K562 (cell line): ENCODE measurements at regions not wholly inside any gene's neighbourhood (a gene's known extent, or its start where the extent isn't known, plus 50 kb on each side); places are given as distances from the start of the nearest gene placed in this dataset.

Experiments used
- ATAC-seq: fragments of 200-7000 bp; cut with Tn5 transposase; 3 replicates; pipeline ENCODE4 v1.9.1; 2020; ENCODE audit warnings: moderate library complexity
- BruUV-seq: library from RNA; stranded (reverse); fragments of 400-500 nt; replicated peaks from 2 replicates; lab custom pipeline; 2021; lab: Mats Ljungman, UMichigan
- CTCF ChIA-PET: fragments of 300-600 bp; formaldehyde crosslinking; extraction: SDS; loops from one replicate; lab custom pipeline; 2021; ENCODE audit warnings: low intra/inter-chr PET ratio; lab: Yijun Ruan, JAX
- POLR2A ChIA-PET: fragments of 300-600, 350-650 bp; sonication (Branson Sonifier 250); formaldehyde crosslinking; extraction: SDS; loops from one replicate; lab custom pipeline; 2021; ENCODE audit warnings: antibody characterized with exemption, inconsistent platforms; lab: Yijun Ruan, JAX
- DNase-seq, 4 experiments: peaks; one replicate each; pipeline versions ENCODE4 v3.0.0 to v3.0.0-alpha.2; 2011 to 2018; ENCODE audit warnings: low spot score in 3 of 4, mixed read lengths in 3 of 4; ENCODE audit errors: extremely low read depth in 1 of 4
- FAIRE-seq: peaks from 2 replicates; lab custom pipeline; 2011; peaks lifted over from hg19 to GRCh38; lab: Jason Lieb, UNC
- H2AFZ ChIP-seq: 2 replicates; pipeline ENCODE4 v1.6.0; 2011; ENCODE audit warnings: low read depth, low read length, control low read depth, inconsistent platforms
- H3K27ac ChIP-seq: fragments of 200-600 bp; 3 replicates; pipeline ENCODE4 v1.8.0; 2011; ENCODE audit warnings: low read depth, mild to moderate bottlenecking, control low read depth, inconsistent platforms, low read length, moderate library complexity, mixed read lengths; ENCODE audit errors: extremely low read depth
- H3K27me3 ChIP-seq, 2 experiments: fragments of 300-600 bp in 1 of 2; 2 replicates in 1 of 2; 3 replicates in 1 of 2; pipeline versions ENCODE4 v1.6.0 to v1.8.0; 2011; ENCODE audit warnings: inconsistent platforms in 2 of 2, low read length in 2 of 2, mild to moderate bottlenecking in 1 of 2, mixed read lengths in 1 of 2, moderate library complexity in 1 of 2; ENCODE audit not compliant: control insufficient read depth in 2 of 2, insufficient read depth in 2 of 2
- H3K36me3 ChIP-seq: fragments of 300-600 bp; 3 replicates; pipeline ENCODE4 v1.8.0; 2011; ENCODE audit warnings: mild to moderate bottlenecking, low read length, inconsistent platforms; ENCODE audit not compliant: control insufficient read depth, insufficient read depth
- H3K4me1 ChIP-seq, 2 experiments: fragments of 200-600 bp in 1 of 2; replicated peaks in 1 of 2; 2 replicates in 1 of 2; 3 replicates in 1 of 2; pipeline versions ENCODE4 v1.5.1 to v1.8.0; 2011; ENCODE audit warnings: inconsistent platforms in 2 of 2, low read length in 2 of 2, mild to moderate bottlenecking in 1 of 2, mixed read lengths in 1 of 2, moderate library complexity in 1 of 2; ENCODE audit not compliant: control insufficient read depth in 2 of 2, insufficient read depth in 2 of 2
- H3K4me2 ChIP-seq: 2 replicates; pipeline ENCODE4 v1.6.1; 2011; ENCODE audit warnings: low read length, control low read depth, inconsistent platforms, mixed read lengths; ENCODE audit not compliant: insufficient read depth
- H3K4me3 ChIP-seq: fragments of 200-600 bp; sonication (generic), shearing (Covaris generic); 2 replicates; pipeline ENCODE4 v1.5.1; 2016; ENCODE audit warnings: control low read depth, inconsistent platforms
- H3K79me2 ChIP-seq: fragments of 200-600 bp; 3 replicates; pipeline ENCODE4 v1.8.0; 2011; ENCODE audit warnings: low read length, inconsistent platforms; ENCODE audit not compliant: control insufficient read depth, insufficient read depth
- H3K9ac ChIP-seq, 2 experiments: 2 replicates each; pipeline versions ENCODE4 v1.6.0 to v1.6.1; 2011; ENCODE audit warnings: low read depth in 2 of 2, low read length in 2 of 2, control low read depth in 1 of 2, inconsistent platforms in 1 of 2, mild to moderate bottlenecking in 1 of 2, mixed read lengths in 1 of 2; ENCODE audit not compliant: insufficient read depth in 1 of 2
- H3K9me1 ChIP-seq: one replicate; pipeline ENCODE4 v1.6.0; 2011; ENCODE audit warnings: inconsistent platforms, mild to moderate bottlenecking, low read length, moderate library complexity; ENCODE audit not compliant: control insufficient read depth, insufficient read depth
- H3K9me3 ChIP-seq: replicated peaks from 2 replicates; pipeline ENCODE4 v1.5.1; 2011; ENCODE audit warnings: low read depth, low read length, inconsistent platforms; ENCODE audit not compliant: control insufficient read depth, insufficient read depth
- H4K20me1 ChIP-seq: replicated peaks from 2 replicates; pipeline ENCODE4 v1.6.1; 2011; ENCODE audit warnings: low read length, inconsistent platforms, mixed read lengths; ENCODE audit not compliant: control insufficient read depth, insufficient read depth
- BRD4 ChIP-seq: fragments of 200-600 bp; sonication (generic); IDR thresholded peaks from 2 replicates; pipeline ENCODE4 v1.6.1; 2017; ENCODE audit warnings: inconsistent platforms
- CBFB ChIP-seq: sonication (generic); formaldehyde crosslinking; IDR thresholded peaks from 2 replicates; pipeline ENCODE4 v1.4.0; 2020; ENCODE audit warnings: mild to moderate bottlenecking, missing genetic modification reagents
- DDX20 ChIP-seq: fragments of 450-650 bp; IDR thresholded peaks from 2 replicates; pipeline ENCODE4 v1.6.1; 2016; ENCODE audit warnings: missing genetic modification characterization, low read depth, mild to moderate bottlenecking, missing compliant biosample characterization, moderate library complexity
- DPF2 ChIP-seq: fragments of 450-650 bp; IDR thresholded peaks from 2 replicates; pipeline ENCODE4 v1.6.1; 2016
- FOXM1 ChIP-seq, 2 experiments: fragments of 450-650 bp in 1 of 2; sonication (generic) in 1 of 2; formaldehyde crosslinking in 1 of 2; IDR thresholded peaks; 2 replicates each; pipeline versions ENCODE4 v1.6.1 to v1.9.0; 2017 to 2022; ENCODE audit warnings: low read depth in 2 of 2, mild to moderate bottlenecking in 2 of 2, missing genetic modification reagents in 1 of 2, moderate library complexity in 1 of 2
- LEF1 ChIP-seq: fragments of 450-650 bp; IDR thresholded peaks from 2 replicates; pipeline ENCODE4 v1.6.1; 2016; ENCODE audit warnings: mild to moderate bottlenecking
- RBBP5 ChIP-seq: fragments of 200-600 bp; sonication (generic); IDR thresholded peaks from 2 replicates; pipeline ENCODE4 v1.6.1; 2012; ENCODE audit warnings: borderline replicate concordance, mild to moderate bottlenecking, low read length, control low read depth, inconsistent platforms; ENCODE audit not compliant: insufficient read depth, poor library complexity, severe bottlenecking
- SMAD3 ChIP-seq: fragments of 450-650 bp; formaldehyde crosslinking; conservative IDR thresholded peaks from 2 replicates; pipeline ENCODE4 v1.4.0; 2020; ENCODE audit warnings: mild to moderate bottlenecking
- WGBS: fragments of 100-300 bp; shearing (Covaris generic); methylation state at CpG from one replicate; pipeline ENCODE4 v1.1.6; 2016; ENCODE audit warnings: low coverage, mixed read lengths; ENCODE audit not compliant: insufficient coverage; ENCODE audit errors: missing lambda C conversion rate; 5-methylcytosine and 5-hydroxymethylcytosine counted together
- in situ Hi-C: fragments of 300-500 bp; cut with MboI; formaldehyde crosslinking; loops from 4 replicates; pipeline ENCODE4 v1.15.0; 2018; ENCODE audit warnings: inconsistent platforms, mixed read lengths
- intact Hi-C: fragments of 100-400 bp; cut with micrococcal nuclease; formaldehyde crosslinking; loops from 2 replicates; pipeline ENCODE4 v1.14.2; 2022
- TF ChIP-seq, protein P1 (sequence below), 3 experiments: IDR thresholded peaks in 2 of 3; conservative IDR thresholded peaks in 1 of 3; 2 replicates each; pipeline ENCODE4 v1.5.1; 2011 to 2012; ENCODE audit warnings: low read length in 3 of 3, mild to moderate bottlenecking in 3 of 3, control low read depth in 2 of 3, improper control_type of control experiment in 1 of 3, inconsistent platforms in 1 of 3, low read depth in 1 of 3, mixed read lengths in 1 of 3, moderate library complexity in 1 of 3; ENCODE audit not compliant: insufficient read depth in 2 of 3
- TF ChIP-seq, protein P2 (sequence below): fragments of 150-350 bp; IDR thresholded peaks from 2 replicates; pipeline ENCODE4 v1.6.1; 2014; ENCODE audit warnings: low read depth, mild to moderate bottlenecking, low read length, borderline replicate concordance
- TF ChIP-seq, protein P3 (sequence below): sonication (generic); formaldehyde crosslinking; IDR thresholded peaks from 2 replicates; pipeline ENCODE4 v1.8.0; 2022; ENCODE audit warnings: missing genetic modification reagents, mild to moderate bottlenecking, borderline replicate concordance
- TF ChIP-seq, protein P4 (sequence below): fragments of 250-450 bp; sonication (Bioruptor Pico); IDR thresholded peaks from 2 replicates; pipeline ENCODE4 v1.4.0; 2020; ENCODE audit warnings: mild to moderate bottlenecking

DNA sequence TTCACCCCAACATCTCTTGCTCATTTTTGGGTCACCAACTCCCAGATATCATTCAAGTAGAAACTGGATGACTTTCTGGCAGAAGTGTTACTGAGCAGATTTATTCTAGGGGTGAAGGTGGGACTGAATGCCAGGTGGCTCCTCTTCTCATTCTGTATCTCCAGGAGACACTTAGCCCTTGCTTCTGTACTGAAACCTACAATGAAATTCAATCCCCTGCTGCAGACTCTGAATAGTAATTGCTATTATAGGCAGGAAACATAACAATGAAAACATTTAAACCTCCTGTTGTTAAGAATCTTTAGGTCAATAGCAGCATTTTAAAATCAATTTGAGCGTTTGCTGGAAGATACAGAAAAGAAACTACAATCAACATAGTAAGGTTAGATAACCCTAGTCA, 879.4 kb upstream of the TENM4 start (continued):
- TF ChIP-seq, protein P1, sequence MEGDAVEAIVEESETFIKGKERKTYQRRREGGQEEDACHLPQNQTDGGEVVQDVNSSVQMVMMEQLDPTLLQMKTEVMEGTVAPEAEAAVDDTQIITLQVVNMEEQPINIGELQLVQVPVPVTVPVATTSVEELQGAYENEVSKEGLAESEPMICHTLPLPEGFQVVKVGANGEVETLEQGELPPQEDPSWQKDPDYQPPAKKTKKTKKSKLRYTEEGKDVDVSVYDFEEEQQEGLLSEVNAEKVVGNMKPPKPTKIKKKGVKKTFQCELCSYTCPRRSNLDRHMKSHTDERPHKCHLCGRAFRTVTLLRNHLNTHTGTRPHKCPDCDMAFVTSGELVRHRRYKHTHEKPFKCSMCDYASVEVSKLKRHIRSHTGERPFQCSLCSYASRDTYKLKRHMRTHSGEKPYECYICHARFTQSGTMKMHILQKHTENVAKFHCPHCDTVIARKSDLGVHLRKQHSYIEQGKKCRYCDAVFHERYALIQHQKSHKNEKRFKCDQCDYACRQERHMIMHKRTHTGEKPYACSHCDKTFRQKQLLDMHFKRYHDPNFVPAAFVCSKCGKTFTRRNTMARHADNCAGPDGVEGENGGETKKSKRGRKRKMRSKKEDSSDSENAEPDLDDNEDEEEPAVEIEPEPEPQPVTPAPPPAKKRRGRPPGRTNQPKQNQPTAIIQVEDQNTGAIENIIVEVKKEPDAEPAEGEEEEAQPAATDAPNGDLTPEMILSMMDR (IDR thresholded peaks at IDR 0.05 in 2 of 3, conservative IDR thresholded peaks at IDR 0.05 in 1 of 3; ENCODE audit: insufficient read depth in 2 of 3, low read depth in 1 of 3, low read length in 3 of 3): no peak
- TF ChIP-seq, protein P2, sequence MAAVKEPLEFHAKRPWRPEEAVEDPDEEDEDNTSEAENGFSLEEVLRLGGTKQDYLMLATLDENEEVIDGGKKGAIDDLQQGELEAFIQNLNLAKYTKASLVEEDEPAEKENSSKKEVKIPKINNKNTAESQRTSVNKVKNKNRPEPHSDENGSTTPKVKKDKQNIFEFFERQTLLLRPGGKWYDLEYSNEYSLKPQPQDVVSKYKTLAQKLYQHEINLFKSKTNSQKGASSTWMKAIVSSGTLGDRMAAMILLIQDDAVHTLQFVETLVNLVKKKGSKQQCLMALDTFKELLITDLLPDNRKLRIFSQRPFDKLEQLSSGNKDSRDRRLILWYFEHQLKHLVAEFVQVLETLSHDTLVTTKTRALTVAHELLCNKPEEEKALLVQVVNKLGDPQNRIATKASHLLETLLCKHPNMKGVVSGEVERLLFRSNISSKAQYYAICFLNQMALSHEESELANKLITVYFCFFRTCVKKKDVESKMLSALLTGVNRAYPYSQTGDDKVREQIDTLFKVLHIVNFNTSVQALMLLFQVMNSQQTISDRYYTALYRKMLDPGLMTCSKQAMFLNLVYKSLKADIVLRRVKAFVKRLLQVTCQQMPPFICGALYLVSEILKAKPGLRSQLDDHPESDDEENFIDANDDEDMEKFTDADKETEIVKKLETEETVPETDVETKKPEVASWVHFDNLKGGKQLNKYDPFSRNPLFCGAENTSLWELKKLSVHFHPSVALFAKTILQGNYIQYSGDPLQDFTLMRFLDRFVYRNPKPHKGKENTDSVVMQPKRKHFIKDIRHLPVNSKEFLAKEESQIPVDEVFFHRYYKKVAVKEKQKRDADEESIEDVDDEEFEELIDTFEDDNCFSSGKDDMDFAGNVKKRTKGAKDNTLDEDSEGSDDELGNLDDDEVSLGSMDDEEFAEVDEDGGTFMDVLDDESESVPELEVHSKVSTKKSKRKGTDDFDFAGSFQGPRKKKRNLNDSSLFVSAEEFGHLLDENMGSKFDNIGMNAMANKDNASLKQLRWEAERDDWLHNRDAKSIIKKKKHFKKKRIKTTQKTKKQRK: no peak

DNA sequence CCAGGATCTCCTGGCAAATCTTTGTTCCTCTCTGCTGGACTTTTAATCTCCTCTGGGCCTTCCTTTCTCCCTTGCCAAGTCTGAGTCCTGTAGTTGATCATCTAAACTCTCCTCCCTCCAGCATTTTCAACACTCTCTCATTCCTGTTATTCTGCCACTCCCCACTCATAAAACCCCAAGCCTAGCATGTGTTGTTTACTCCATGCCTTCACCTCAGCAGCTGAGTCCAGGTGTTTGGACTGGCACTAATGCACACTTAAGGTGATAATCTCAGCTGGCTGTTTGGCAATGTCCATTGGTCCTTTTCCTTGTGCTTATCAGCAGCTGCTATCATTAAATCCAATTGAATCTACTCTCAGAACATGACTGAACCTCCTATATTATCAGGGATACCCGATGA, 876.8 kb upstream of the TENM4 start:
- Histone ChIP-seq H3K9me3 (no peaks in the 10 kb centered on the region), H3K4me3 (no peak overlapping the region), H3K36me3 (no peaks in the 10 kb centered on the region), H3K27me3 (no peaks in the 10 kb centered on the region), H3K4me1 (no peaks in the 10 kb centered on the region), H2AFZ (no peak overlapping the region), H3K79me2 (no peaks in the 10 kb centered on the region), H3K9me1 (no peaks in the 10 kb centered on the region), H3K9ac (no peak overlapping the region), H3K4me2 (no peak overlapping the region), H3K27ac (no peak overlapping the region), H4K20me1 (no peaks in the 10 kb centered on the region)
- DNase-seq (no peak), ATAC-seq (no peak), FAIRE-seq (no peak)
- ChIA-PET CTCF (no interaction called here), POLR2A (no interaction called here)
- in situ Hi-C loops: no loop called here
- BruUV-seq: no TSS peak
- intact Hi-C loops: no loop called here
- WGBS: 0% methylated on average over 1 of the region's 1 CpG
- TF ChIP-seq RBBP5 (no peak), DDX20 (no peak), CBFB (CRISPR knock-in tag) (no peak), FOXM1 (IDR thresholded peaks at IDR 0.05; ENCODE audit: low read depth) (no peak), FOXM1 (CRISPR knock-in tag; IDR thresholded peaks at IDR 0.05; ENCODE audit: low read depth) (no peak), DPF2 (no peak), SMAD3 (CRISPR knock-in tag) (no peak), LEF1 (no peak), BRD4 (no peak)
- TF ChIP-seq, protein P3, sequence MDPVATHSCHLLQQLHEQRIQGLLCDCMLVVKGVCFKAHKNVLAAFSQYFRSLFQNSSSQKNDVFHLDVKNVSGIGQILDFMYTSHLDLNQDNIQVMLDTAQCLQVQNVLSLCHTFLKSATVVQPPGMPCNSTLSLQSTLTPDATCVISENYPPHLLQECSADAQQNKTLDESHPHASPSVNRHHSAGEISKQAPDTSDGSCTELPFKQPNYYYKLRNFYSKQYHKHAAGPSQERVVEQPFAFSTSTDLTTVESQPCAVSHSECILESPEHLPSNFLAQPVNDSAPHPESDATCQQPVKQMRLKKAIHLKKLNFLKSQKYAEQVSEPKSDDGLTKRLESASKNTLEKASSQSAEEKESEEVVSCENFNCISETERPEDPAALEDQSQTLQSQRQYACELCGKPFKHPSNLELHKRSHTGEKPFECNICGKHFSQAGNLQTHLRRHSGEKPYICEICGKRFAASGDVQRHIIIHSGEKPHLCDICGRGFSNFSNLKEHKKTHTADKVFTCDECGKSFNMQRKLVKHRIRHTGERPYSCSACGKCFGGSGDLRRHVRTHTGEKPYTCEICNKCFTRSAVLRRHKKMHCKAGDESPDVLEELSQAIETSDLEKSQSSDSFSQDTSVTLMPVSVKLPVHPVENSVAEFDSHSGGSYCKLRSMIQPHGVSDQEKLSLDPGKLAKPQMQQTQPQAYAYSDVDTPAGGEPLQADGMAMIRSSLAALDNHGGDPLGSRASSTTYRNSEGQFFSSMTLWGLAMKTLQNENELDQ (CRISPR knock-in tag): no peak
- TF ChIP-seq, protein P4, sequence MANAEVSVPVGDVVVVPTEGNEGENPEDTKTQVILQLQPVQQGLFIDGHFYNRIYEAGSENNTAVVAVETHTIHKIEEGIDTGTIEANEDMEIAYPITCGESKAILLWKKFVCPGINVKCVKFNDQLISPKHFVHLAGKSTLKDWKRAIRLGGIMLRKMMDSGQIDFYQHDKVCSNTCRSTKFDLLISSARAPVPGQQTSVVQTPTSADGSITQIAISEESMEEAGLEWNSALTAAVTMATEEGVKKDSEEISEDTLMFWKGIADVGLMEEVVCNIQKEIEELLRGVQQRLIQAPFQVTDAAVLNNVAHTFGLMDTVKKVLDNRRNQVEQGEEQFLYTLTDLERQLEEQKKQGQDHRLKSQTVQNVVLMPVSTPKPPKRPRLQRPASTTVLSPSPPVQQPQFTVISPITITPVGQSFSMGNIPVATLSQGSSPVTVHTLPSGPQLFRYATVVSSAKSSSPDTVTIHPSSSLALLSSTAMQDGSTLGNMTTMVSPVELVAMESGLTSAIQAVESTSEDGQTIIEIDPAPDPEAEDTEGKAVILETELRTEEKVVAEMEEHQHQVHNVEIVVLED (CRISPR knock-in tag): no peak
